Spleen (tissue), 11 donors: ENCODE measurements at regions not wholly inside any gene's neighbourhood (a gene's known extent, or its start where the extent isn't known, plus 50 kb on each side); places are given as distances from the start of the nearest gene placed in this dataset.

ENCODE experiments used
- DNase-seq: peaks from one replicate; pipeline ENCODE4 v3.0.0-alpha.2; 2020
- H3K27ac ChIP-seq, 8 donors: fragments of 200-600 bp; sonication (generic) in 7 of 8; 1 replicate in 4 of 8; 2 replicates in 4 of 8; pipeline versions ENCODE4 v1.5.0 to v1.8.0; 2016 to 2021; ENCODE audit warnings: inconsistent platforms in 4 of 8, mild to moderate bottlenecking in 4 of 8, moderate library complexity in 1 of 8
- H3K27me3 ChIP-seq, 7 donors: fragments of 200-600 bp; sonication (generic) in 6 of 7; replicated peaks in 1 of 7; 1 replicate in 4 of 7; 2 replicates in 3 of 7; pipeline versions ENCODE4 v1.5.0 to v1.8.0; 2016 to 2021; ENCODE audit warnings: inconsistent platforms in 3 of 7, mild to moderate bottlenecking in 1 of 7
- H3K36me3 ChIP-seq, 6 donors: fragments of 200-600 bp; sonication (generic) in 5 of 6; 1 replicate in 4 of 6; 2 replicates in 2 of 6; pipeline versions ENCODE4 v1.5.0 to v1.8.0; 2016 to 2021; ENCODE audit warnings: inconsistent platforms in 2 of 6
- H3K4me1 ChIP-seq, 6 donors: fragments of 200-600 bp; sonication (generic) in 5 of 6; 1 replicate in 3 of 6; 2 replicates in 3 of 6; pipeline versions ENCODE4 v1.5.0 to v1.8.0; 2016 to 2021; ENCODE audit warnings: inconsistent platforms in 3 of 6
- H3K4me3 ChIP-seq, 8 donors: fragments of 200-600 bp; sonication (generic) in 7 of 8; 1 replicate in 4 of 8; 2 replicates in 4 of 8; pipeline versions ENCODE4 v1.5.0 to v1.8.0; 2016 to 2021; ENCODE audit warnings: inconsistent platforms in 4 of 8, mild to moderate bottlenecking in 4 of 8, moderate library complexity in 2 of 8
- H3K9me3 ChIP-seq, 8 donors: fragments of 200-600 bp; sonication (generic) in 7 of 8; 1 replicate in 4 of 8; 2 replicates in 4 of 8; pipeline versions ENCODE4 v1.5.0 to v1.8.0; 2016 to 2021; ENCODE audit warnings: inconsistent platforms in 4 of 8
- CTCF ChIP-seq, 11 experiments: fragments of 200-600 bp in 7 of 11; fragments of 450-650 bp in 4 of 11; sonication (generic) in 4 of 11; IDR thresholded peaks in 8 of 11; conservative IDR thresholded peaks in 3 of 11; 1 replicate in 7 of 11; 2 replicates in 4 of 11; pipeline versions ENCODE4 v1.4.0 to v1.8.0; 2016 to 2021; ENCODE audit warnings: antibody characterized with exemption in 11 of 11, inconsistent platforms in 4 of 11, mild to moderate bottlenecking in 1 of 11
- POLR2A ChIP-seq, 3 donors: fragments of 450-650 bp; IDR thresholded peaks; one replicate each; pipeline ENCODE4 v1.5.1; 2017; ENCODE audit warnings: antibody characterized with exemption in 3 of 3, mild to moderate bottlenecking in 1 of 3
- POLR2AphosphoS5 ChIP-seq, 3 donors: sonication (generic); formaldehyde crosslinking; IDR thresholded peaks; one replicate each; pipeline ENCODE4 v1.5.1; 2017; ENCODE audit warnings: antibody characterized with exemption in 3 of 3
- WGBS, 5 donors: extraction: QIAGEN DNeasy Blood & Tissue Kit in 3 of 5; methylation state at CpG; one replicate each; pipeline versions ENCODE4 v1.1.5 to v1.1.7; 2013 to 2018; 5-methylcytosine and 5-hydroxymethylcytosine counted together
- intact Hi-C: fragments of 100-400 bp; cut with DNase I; formaldehyde crosslinking; loops from one replicate; pipeline ENCODE4 v1.15.0; 2023; ENCODE audit warnings: low total_unique reads
- donor health status: healthy with polysubstance abuse.
- donor health status: DM: no; HTN: no; CAD: no; lungs with moderate emphysema.
- donor health status: DM: no; HTN: no; CAD: no.
- donor health status: Bipolar disorder and iron deficiency.
- donor health status: healthy.
- donor health status: DM: no; HTN: no; CAD: no.
- donor health status: DM: yes; HTN: yes; CAD: no.

GRCh38 chr20:41747226-41747625 lies 129.0 kb upstream of the CHD6 start:
- DNase-seq = no peak
- TF ChIP-seq POLR2AphosphoS5 (IDR thresholded peaks at IDR 0.05) = no peak
- TF ChIP-seq CTCF (IDR thresholded peaks at IDR 0.05 in 8 of 11, conservative IDR thresholded peaks at IDR 0.05 in 3 of 11) = no peak
- no peak for TF ChIP-seq POLR2A (IDR thresholded peaks at IDR 0.05)

GRCh38 chr20:41746635-41747034 lies 128.5 kb upstream of the CHD6 start:
- WGBS, 5 donors = 73 to 82% (median 78%) methylated on average over 1 of the region's 1 CpG; no CpG with 5 or more reads in 1 of the 5 donors
- DNase-seq = no peak

More at GRCh38 chr20:41747226-41747625, 129.0 kb upstream of the CHD6 start:
- Histone ChIP-seq H3K4me1 (no peaks in the 10 kb centered on the region), H3K27me3 (peaks cover 0 to 39% (median 0%) of the 10 kb centered on the region in 7 donors), H3K27ac (no peak overlapping the region), H3K9me3 (no peaks in the 10 kb centered on the region), H3K4me3 (no peak overlapping the region), H3K36me3 (no peaks in the 10 kb centered on the region)
- intact Hi-C loops = no loop called here

GRCh38 chr20:41738604-41739206 lies 120.5 kb upstream of the CHD6 start:
- DNase-seq = no peak
- 14 to 23% (median 16%) methylated on average over 6 of the region's 6 CpGs for WGBS, 5 donors
- H3K27me3 ChIP-seq = no peaks in the 10 kb centered on the region
- H3K36me3 ChIP-seq = no peaks in the 10 kb centered on the region
- intact Hi-C loops = no loop called here
- peaks cover 0 to 6% (median 0%) of the 10 kb centered on the region in 8 donors for H3K9me3 ChIP-seq
- no peaks in the 10 kb centered on the region for H3K4me1 ChIP-seq
- H3K27ac ChIP-seq = no peak overlapping the region
- no peak overlapping the region for H3K4me3 ChIP-seq
- TF ChIP-seq POLR2AphosphoS5 (IDR thresholded peaks at IDR 0.05) (no peak), POLR2A (IDR thresholded peaks at IDR 0.05) (no peak), CTCF (IDR thresholded peaks at IDR 0.05 in 8 of 11, conservative IDR thresholded peaks at IDR 0.05 in 3 of 11) (peak in 10 of 11 experiments; percentile 26 to 75 (median 58))

More at GRCh38 chr20:41746635-41747034, 128.5 kb upstream of the CHD6 start:
- no peaks in the 10 kb centered on the region for H3K4me1 ChIP-seq
- H3K4me3 ChIP-seq = no peak overlapping the region
- no peaks in the 10 kb centered on the region for H3K9me3 ChIP-seq
- TF ChIP-seq POLR2A (IDR thresholded peaks at IDR 0.05) (no peak), CTCF (IDR thresholded peaks at IDR 0.05 in 8 of 11, conservative IDR thresholded peaks at IDR 0.05 in 3 of 11) (no peak), POLR2AphosphoS5 (IDR thresholded peaks at IDR 0.05) (no peak)
- peaks cover 0 to 39% (median 0%) of the 10 kb centered on the region in 7 donors for H3K27me3 ChIP-seq
- no peaks in the 10 kb centered on the region for H3K36me3 ChIP-seq
- H3K27ac ChIP-seq = no peak overlapping the region
- intact Hi-C loops = no loop called here

- DNase-seq = no peak
- H3K27me3 ChIP-seq = no peaks in the 10 kb centered on the region
- WGBS, 5 donors = 90 to 96% (median 94%) methylated on average over 3 of the region's 3 CpGs
- TF ChIP-seq CTCF (IDR thresholded peaks at IDR 0.05 in 8 of 11, conservative IDR thresholded peaks at IDR 0.05 in 3 of 11) = no peak
- TF ChIP-seq POLR2AphosphoS5 (IDR thresholded peaks at IDR 0.05) = no peak
- no peak for TF ChIP-seq POLR2A (IDR thresholded peaks at IDR 0.05)
- intact Hi-C loops = no loop called here
- H3K9me3 ChIP-seq = peaks cover 0 to 6% (median 0%) of the 10 kb centered on the region in 8 donors
- no peak overlapping the region for H3K4me3 ChIP-seq
- no peak overlapping the region for H3K27ac ChIP-seq
- H3K4me1 ChIP-seq = no peaks in the 10 kb centered on the region
- H3K36me3 ChIP-seq = no peaks in the 10 kb centered on the region
Measured at GRCh38 chr20:41735949-41736348, 117.8 kb upstream of the CHD6 start.
